Nephron (organoid): ENCODE measurements at regions not wholly inside any gene's neighbourhood (a gene's known extent, or its start where the extent isn't known, plus 50 kb on each side); places are given as distances from the start of the nearest gene placed in this dataset.

Experiments used
- H3K27ac Mint-ChIP-seq, 3 experiments: 2 replicates each; pipeline ENCODE4 v1.8.0; 2020; ENCODE audit warnings: mixed read lengths in 3 of 3, mild to moderate bottlenecking in 2 of 3, moderate library complexity in 1 of 3
- H3K27me3 Mint-ChIP-seq: 2 replicates; pipeline ENCODE4 v1.8.0; 2021; ENCODE audit warnings: low read depth, mild to moderate bottlenecking, moderate library complexity, mixed read lengths
- H3K36me3 Mint-ChIP-seq: 2 replicates; pipeline ENCODE4 v1.8.0; 2020; ENCODE audit warnings: low read depth, mixed read lengths
- H3K4me1 Mint-ChIP-seq: 2 replicates; pipeline ENCODE4 v1.8.0; 2020; ENCODE audit warnings: mixed read lengths
- H3K4me3 Mint-ChIP-seq, 3 experiments: 2 replicates each; pipeline ENCODE4 v1.8.0; 2020; ENCODE audit warnings: mild to moderate bottlenecking in 3 of 3, mixed read lengths in 3 of 3, moderate library complexity in 2 of 3
- H3K9me3 Mint-ChIP-seq: 2 replicates; pipeline ENCODE4 v1.8.0; 2020; ENCODE audit warnings: mixed read lengths
- TF ChIP-seq, protein P1 (sequence below), 3 experiments: fragments of 200-600 bp; sonication (generic); IDR thresholded peaks; one replicate each; pipeline ENCODE4 v1.5.0; 2021; ENCODE audit warnings: antibody characterized with exemption in 3 of 3; ENCODE audit not compliant: unreplicated experiment in 3 of 3

DNA sequence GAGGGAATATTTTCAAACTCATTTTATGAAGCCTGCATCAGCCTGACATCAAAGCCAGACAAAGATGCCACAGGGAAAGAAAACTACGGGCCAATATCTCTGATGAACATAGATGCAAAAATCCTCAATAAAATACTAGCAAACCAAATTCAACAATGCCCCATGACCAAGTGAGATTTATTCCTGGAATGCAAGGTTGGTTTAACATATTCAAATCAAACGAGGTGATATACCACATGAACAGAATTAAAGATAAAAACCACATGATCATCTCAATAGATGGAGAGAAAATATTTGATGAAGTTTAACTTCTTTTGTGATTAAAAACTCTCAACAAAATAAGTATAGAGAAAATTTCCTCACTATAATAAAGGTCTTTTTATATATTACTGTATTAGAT is 792.0 kb upstream of the ZNF608 start:
- H3K9me3 Mint-ChIP-seq: peaks cover 51% of the 10 kb centered on the region

DNA sequence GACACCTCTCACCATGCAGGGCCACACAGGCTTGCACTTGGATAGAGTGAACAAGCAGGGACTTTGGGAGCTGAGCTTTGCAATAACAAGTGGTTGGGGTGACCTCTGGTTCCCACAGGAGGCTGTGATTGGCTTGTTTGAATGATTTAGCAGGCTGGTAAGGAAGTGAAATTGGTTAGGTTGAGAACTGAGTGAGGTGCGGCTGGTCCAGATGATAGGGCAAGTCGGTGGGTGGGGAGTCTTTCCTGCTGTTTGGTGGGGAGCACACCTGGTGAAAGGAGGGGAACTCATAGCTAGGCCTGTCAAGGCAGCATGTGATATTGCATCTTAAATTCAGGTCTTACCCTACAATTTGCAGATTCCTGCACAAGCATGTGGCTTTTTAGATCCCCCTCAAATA is 794.6 kb upstream of the ZNF608 start:
- no peak overlapping the region for H3K4me3 Mint-ChIP-seq
- no peaks in the 10 kb centered on the region for H3K4me1 Mint-ChIP-seq

More for the DNA sequence above, 792.0 kb upstream of the ZNF608 start:
- no peak overlapping the region for H3K27ac Mint-ChIP-seq
- no peak overlapping the region for H3K4me3 Mint-ChIP-seq
- H3K36me3 Mint-ChIP-seq: peaks cover 16% of the 10 kb centered on the region
- no peaks in the 10 kb centered on the region for H3K4me1 Mint-ChIP-seq
- TF ChIP-seq, protein P1, sequence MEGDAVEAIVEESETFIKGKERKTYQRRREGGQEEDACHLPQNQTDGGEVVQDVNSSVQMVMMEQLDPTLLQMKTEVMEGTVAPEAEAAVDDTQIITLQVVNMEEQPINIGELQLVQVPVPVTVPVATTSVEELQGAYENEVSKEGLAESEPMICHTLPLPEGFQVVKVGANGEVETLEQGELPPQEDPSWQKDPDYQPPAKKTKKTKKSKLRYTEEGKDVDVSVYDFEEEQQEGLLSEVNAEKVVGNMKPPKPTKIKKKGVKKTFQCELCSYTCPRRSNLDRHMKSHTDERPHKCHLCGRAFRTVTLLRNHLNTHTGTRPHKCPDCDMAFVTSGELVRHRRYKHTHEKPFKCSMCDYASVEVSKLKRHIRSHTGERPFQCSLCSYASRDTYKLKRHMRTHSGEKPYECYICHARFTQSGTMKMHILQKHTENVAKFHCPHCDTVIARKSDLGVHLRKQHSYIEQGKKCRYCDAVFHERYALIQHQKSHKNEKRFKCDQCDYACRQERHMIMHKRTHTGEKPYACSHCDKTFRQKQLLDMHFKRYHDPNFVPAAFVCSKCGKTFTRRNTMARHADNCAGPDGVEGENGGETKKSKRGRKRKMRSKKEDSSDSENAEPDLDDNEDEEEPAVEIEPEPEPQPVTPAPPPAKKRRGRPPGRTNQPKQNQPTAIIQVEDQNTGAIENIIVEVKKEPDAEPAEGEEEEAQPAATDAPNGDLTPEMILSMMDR (IDR thresholded peaks at IDR 0.05; ENCODE audit: unreplicated experiment in 3 of 3): no peak
- H3K27me3 Mint-ChIP-seq: no peaks in the 10 kb centered on the region

DNA sequence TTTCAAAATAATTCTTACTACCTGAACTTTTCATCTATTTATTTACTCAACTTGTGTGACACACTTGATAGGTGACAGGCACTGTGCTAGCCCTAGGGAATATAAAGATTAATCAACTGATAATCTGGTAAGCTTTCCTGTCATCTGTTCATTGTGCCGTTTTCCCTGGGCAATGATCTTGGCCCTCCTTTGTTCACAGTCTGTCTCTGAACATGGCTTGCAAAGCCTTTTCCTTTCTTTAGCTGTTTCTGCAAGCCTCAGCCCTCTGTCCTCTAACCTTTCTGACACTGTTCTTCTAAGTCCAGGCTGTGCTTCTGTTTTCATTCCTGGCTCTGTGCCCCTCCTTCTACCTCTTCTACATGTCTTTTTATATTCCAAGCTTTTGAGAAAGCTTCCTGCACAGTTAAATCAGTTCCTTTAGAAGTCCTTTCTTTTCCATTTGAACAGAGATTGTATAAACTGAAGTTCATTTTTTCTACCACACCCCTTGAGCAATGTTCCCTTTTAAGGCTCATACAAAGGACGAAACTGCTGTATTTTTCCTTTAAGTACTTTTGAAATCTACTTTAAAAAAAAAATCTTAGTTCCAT is 803.0 kb upstream of the ZNF608 start:
- peaks cover 5% of the 10 kb centered on the region for H3K27me3 Mint-ChIP-seq
- H3K4me1 Mint-ChIP-seq: peaks cover 15% of the 10 kb centered on the region
- H3K27ac Mint-ChIP-seq: peak overlapping the region; percentile 69 to 97 (median 83)
- H3K4me3 Mint-ChIP-seq: peak overlapping the region; percentile 2 to 33 (median 28)
- TF ChIP-seq, protein P1 (IDR thresholded peaks at IDR 0.05; ENCODE audit: unreplicated experiment in 3 of 3): no peak
- H3K9me3 Mint-ChIP-seq: peaks cover 3% of the 10 kb centered on the region
- H3K36me3 Mint-ChIP-seq: no peaks in the 10 kb centered on the region

More for the DNA sequence above, 794.6 kb upstream of the ZNF608 start:
- H3K27ac Mint-ChIP-seq: no peak overlapping the region
- no peaks in the 10 kb centered on the region for H3K27me3 Mint-ChIP-seq
- peaks cover 13% of the 10 kb centered on the region for H3K36me3 Mint-ChIP-seq
- TF ChIP-seq, protein P1 (IDR thresholded peaks at IDR 0.05; ENCODE audit: unreplicated experiment in 3 of 3): no peak
- H3K9me3 Mint-ChIP-seq: peaks cover 37% of the 10 kb centered on the region

DNA sequence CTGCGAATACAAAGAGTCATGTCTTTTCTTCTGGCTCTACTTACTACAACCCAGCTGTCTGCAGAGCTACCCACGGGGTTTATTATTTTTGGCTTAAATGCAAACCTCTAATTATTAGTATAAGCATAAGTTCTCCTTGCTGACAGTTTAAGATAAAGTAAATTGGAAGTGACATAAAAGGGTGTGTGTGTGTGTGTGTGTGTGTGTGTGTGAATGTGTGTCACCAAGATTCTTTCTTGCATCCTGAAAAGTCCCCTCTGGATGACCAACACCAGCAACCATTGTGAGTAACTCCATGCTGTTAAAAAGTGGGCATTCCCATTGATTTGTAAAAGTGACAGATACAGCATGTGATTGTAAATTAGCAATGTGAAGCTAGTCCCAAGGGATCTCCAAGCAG is 803.8 kb upstream of the ZNF608 start:
- peaks cover 15% of the 10 kb centered on the region for H3K4me1 Mint-ChIP-seq

DNA sequence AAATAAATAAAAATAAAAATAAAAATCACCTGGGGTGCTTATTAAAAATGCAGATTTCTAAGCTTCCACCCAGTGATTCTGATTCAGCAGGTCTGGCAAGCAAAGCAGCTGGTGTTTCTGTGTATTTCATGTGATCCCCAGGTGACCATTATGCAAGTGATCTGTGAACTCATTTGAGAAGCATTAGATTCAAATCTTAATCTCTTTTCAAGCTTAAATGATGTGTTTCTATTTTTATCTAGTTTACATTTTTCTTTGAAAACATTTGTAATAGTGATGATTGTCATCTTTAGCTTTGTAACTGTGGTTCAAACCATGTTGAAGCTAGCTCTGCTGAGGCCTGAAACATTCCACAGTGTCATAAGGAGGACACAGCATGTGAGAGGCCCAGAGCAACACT is 804.8 kb upstream of the ZNF608 start:
- H3K4me1 Mint-ChIP-seq: peaks cover 15% of the 10 kb centered on the region
- TF ChIP-seq, protein P1 (IDR thresholded peaks at IDR 0.05; ENCODE audit: unreplicated experiment in 3 of 3): no peak
- peaks cover 3% of the 10 kb centered on the region for H3K9me3 Mint-ChIP-seq
- peak overlapping the region in 1 of 3 experiments; percentile 41 for H3K27ac Mint-ChIP-seq
- peaks cover 6% of the 10 kb centered on the region for H3K27me3 Mint-ChIP-seq
- H3K36me3 Mint-ChIP-seq: no peaks in the 10 kb centered on the region
- H3K4me3 Mint-ChIP-seq: no peak overlapping the region

More for the DNA sequence above, 803.8 kb upstream of the ZNF608 start:
- Mint-ChIP-seq H3K27me3 (peaks cover 6% of the 10 kb centered on the region), H3K9me3 (peaks cover 3% of the 10 kb centered on the region), H3K27ac (peak overlapping the region; percentile 69 to 97 (median 82)), H3K36me3 (no peaks in the 10 kb centered on the region), H3K4me3 (peak overlapping the region in 2 of 3 experiments; percentile 12 to 41)
- TF ChIP-seq, protein P1 (IDR thresholded peaks at IDR 0.05; ENCODE audit: unreplicated experiment in 3 of 3): no peak

DNA sequence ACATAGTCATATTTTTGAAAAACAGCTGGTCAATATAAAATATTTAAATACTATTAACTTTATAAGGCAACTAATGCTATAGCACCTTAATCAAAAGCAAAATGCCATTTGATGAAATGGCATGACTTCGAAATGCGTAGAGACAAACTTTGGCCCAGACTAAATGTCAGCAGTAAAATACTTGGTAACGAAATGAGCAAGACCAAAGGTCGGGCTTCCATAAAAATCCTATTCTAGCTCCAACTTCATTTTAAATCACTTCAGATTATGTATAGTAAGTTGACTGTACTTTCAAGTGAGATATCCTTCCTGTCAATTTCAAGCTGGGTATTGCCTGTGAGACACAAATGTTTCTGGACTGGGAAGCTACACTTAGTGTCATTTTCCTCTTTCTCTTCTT is 805.4 kb upstream of the ZNF608 start:
- H3K27ac Mint-ChIP-seq: peak overlapping the region in 1 of 3 experiments; percentile 10
- TF ChIP-seq, protein P1 (IDR thresholded peaks at IDR 0.05; ENCODE audit: unreplicated experiment in 3 of 3): no peak
- H3K9me3 Mint-ChIP-seq: peaks cover 3% of the 10 kb centered on the region

More for the DNA sequence above, 805.4 kb upstream of the ZNF608 start:
- Mint-ChIP-seq H3K4me1 (peaks cover 15% of the 10 kb centered on the region), H3K36me3 (no peaks in the 10 kb centered on the region), H3K27me3 (peaks cover 6% of the 10 kb centered on the region), H3K4me3 (no peak overlapping the region)
